ENCODE measurements at regions not wholly inside any gene's neighbourhood (a gene's known extent, or its start where the extent isn't known, plus 50 kb on each side); places are given as distances from the start of the nearest gene placed in this dataset.

GRCh38 chr5:155871623-155872022 lies 455.3 kb upstream of the SGCD start:
- no peak for DNase-seq

- no peak for DNase-seq
Measured at GRCh38 chr5:155872629-155873220, 454.2 kb upstream of the SGCD start.

- DNase-seq, result no peak
Measured at GRCh38 chr5:155878991-155879575, 447.9 kb upstream of the SGCD start.

- peak; percentile 18 for DNase-seq
Measured at GRCh38 chr5:155884041-155884440, 442.9 kb upstream of the SGCD start.

- DNase-seq, result peak; percentile 9
Measured at GRCh38 chr5:155885199-155885598, 441.8 kb upstream of the SGCD start.

- DNase-seq, result no peak
Measured at GRCh38 chr5:155886311-155887031, 440.5 kb upstream of the SGCD start.

- DNase-seq, result no peak
Measured at GRCh38 chr5:155895484-155895883, 431.5 kb upstream of the SGCD start.

- no peak for DNase-seq
Measured at GRCh38 chr5:155897761-155898160, 429.2 kb upstream of the SGCD start.

- DNase-seq, result no peak
Measured at GRCh38 chr5:155898284-155898683, 428.7 kb upstream of the SGCD start.

GRCh38 chr5:155903791-155904190 lies 423.2 kb upstream of the SGCD start:
- DNase-seq, result no peak

- no peak for DNase-seq
Measured at GRCh38 chr5:155905364-155905763, 421.6 kb upstream of the SGCD start.

GRCh38 chr5:155906046-155906445 lies 420.9 kb upstream of the SGCD start:
- DNase-seq, result peak; percentile 8

GRCh38 chr5:155908543-155908942 lies 418.4 kb upstream of the SGCD start:
- DNase-seq, result no peak

GRCh38 chr5:155912291-155912690 lies 414.7 kb upstream of the SGCD start:
- DNase-seq, result no peak

- no peak for DNase-seq
Measured at GRCh38 chr5:155914766-155915165, 412.2 kb upstream of the SGCD start.

GRCh38 chr5:155915601-155916000 lies 411.4 kb upstream of the SGCD start:
- no peak for DNase-seq

- no peak for DNase-seq
Measured at GRCh38 chr5:155919126-155919525, 407.8 kb upstream of the SGCD start.

- no peak for DNase-seq
Measured at GRCh38 chr5:155919725-155920124, 407.2 kb upstream of the SGCD start.

GRCh38 chr5:155921621-155922020 lies 405.3 kb upstream of the SGCD start:
- no peak for DNase-seq

- DNase-seq, result no peak
Measured at GRCh38 chr5:155923784-155924183, 403.2 kb upstream of the SGCD start.

- DNase-seq, result no peak
Measured at GRCh38 chr5:155926031-155926430, 400.9 kb upstream of the SGCD start.

- no peak for DNase-seq
Measured at GRCh38 chr5:155926766-155927165, 400.2 kb upstream of the SGCD start.

GRCh38 chr5:155929112-155929511 lies 397.9 kb upstream of the SGCD start:
- no peak for DNase-seq

- DNase-seq, result no peak
Measured at GRCh38 chr5:155934964-155935363, 392.0 kb upstream of the SGCD start.

- DNase-seq, result no peak
Measured at GRCh38 chr5:155935723-155936122, 391.2 kb upstream of the SGCD start.
